GM21528 (cell line): ENCODE measurements at regions not wholly inside any gene's neighbourhood (a gene's known extent, or its start where the extent isn't known, plus 50 kb on each side); places are given as distances from the start of the nearest gene placed in this dataset.

Experiments used
- ATAC-seq: cut with Tn5 transposase; IDR thresholded peaks from one replicate; pipeline ENCODE4 v1.9.1; 2021; ENCODE audit warnings: mild to moderate bottlenecking, moderate library complexity; ENCODE audit not compliant: unreplicated experiment, low FRiP score

DNA sequence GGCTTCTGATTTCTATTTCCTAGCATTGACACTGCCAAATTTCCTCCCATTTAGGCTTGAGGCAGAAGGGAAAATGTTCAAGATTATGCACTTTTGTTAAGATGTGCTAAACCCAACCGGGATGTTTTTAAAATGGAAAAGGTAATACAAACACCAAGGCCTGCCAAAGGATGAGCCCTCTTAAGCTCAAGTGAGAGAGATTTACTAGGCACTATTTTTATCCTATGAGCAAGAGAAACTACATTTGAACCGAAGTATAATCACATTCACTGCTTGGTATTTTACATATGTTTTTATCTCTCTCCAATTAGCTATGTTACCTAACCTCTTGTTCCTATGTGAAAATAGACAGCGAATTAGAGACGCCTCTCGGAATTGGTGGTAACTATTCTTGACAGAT, 295.8 kb downstream of the GABRB3 start:
- no peak for ATAC-seq

DNA sequence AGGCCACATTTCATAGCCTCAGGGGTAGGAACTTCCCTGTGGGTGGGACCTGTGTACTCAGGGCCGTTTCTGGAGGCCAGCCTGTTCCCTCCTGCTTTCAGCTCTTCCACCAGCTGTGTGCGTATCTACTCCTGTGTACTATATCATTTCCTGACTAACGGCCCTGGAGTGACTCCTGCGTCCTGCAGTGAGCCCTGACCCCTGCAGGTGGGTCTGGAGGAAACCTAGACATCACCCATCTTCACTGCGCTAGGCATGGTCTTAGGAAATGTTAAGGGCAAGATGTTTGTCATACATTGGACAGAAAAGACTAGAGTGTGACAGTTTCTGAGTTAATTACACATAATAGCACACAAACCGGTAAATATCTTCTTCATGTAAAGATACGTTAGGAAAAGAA, 297.3 kb downstream of the GABRB3 start:
- no peak for ATAC-seq

DNA sequence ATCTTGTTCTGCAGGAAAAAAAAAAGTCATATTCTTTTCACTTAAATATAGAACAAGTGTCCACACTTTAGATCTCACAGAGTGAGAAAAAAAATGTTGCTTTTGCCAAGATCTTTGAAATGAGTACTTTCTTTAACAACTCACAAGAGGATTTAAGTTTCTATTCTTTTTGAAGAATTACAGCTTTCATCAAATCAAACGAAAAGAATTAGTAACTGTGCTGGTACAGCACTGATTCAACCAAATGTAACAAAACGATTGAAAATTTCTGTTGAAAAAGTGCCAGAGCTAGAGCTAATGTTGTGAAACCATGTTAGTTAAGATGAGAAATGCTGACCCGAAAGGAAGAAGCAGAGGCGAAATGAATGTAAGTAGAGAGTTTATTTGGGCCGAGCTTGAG, 300.2 kb downstream of the GABRB3 start:
- no peak for ATAC-seq

DNA sequence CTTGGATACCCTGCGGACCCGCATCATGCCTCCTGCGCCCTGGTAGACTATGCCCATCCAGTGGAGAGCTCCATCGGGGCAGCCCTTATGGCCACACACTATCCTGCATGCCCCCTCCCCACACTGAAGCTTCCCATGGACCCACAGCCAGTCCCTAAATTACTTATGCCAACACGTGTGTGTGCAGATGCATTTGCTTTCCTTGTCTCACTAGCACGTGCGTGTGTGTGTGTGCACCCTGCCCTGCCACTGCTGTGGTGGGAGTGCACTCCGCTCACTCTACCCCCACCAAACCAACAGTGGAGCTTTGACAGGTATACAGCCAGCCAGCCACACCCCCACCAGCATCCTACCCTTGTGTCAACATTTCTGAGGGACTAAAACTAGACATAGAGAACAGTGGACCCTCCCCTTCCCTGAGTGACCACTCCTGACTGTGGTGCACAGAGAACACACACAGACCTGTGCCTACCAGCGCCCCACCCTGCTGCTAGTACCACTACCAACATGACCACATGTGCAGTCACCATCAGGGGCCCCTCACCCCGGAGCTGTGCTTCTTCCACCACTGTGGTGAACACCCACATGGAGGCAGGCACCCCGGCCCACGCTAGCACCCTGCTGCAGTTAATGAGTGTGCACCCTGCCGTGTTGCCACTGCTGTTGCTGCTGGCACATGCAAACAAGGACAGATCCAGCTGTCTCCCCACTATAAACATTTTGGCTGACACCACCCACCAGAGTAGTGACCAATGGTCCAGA, 310.8 kb downstream of the GABRB3 start:
- ATAC-seq = no peak

DNA sequence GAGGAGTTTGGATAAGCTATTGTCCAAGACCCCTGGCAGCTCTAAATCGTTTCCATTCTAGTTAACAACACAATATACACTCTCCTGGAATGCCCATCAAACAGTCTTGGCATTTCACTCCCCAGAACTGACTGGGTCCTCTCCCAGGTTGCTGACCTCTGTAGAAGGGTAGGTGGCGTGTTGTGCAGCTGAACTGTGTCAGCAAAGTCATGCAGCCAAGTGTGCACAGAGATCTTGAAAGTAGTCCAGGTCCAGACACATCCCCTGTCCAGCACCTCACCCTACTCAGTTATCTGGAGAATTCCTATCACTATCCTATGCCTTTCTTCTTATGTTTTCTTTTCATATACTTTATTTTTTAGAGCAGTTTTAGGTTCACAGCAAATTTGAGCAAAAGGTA, 312.7 kb downstream of the GABRB3 start:
- no peak for ATAC-seq

DNA sequence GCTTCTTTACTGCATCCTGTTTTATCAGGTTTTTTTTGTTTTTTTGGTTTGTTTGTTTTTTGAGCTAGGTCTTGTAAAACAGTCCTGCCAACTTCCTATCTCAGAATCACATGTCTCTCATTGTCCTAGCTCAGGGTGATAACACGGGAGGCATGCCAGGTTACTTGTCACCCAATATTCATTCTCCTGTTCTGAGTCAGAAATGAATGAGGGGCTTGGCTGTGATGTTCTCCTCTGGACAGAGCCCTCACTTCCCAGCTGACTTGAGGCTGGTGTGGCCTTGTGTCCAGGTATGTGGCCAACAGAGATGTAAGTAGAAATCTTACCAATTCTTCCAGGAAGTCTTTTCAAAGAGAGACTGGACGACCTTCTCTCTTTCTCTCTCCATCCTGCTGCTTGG, 317.0 kb downstream of the GABRB3 start:
- no peak for ATAC-seq

DNA sequence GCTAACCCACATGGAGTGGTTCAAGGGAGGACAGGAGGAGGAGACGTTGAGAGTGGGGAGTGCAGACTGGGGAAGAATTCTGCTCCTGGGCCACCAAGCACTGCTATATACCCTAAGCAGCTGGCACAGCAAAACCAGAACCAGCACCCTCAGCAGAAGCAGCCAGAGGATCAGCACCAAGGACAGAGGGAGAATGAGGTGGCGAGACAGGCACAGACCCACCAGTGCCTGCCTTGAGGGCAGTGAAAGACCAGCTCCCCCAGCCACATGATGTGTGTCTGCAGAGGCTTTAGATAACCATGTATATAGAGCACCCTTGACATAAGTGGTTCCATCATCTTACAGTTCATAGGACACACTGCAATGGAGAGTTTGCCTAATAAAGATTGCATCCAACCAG, 319.0 kb downstream of the GABRB3 start:
- no peak for ATAC-seq

DNA sequence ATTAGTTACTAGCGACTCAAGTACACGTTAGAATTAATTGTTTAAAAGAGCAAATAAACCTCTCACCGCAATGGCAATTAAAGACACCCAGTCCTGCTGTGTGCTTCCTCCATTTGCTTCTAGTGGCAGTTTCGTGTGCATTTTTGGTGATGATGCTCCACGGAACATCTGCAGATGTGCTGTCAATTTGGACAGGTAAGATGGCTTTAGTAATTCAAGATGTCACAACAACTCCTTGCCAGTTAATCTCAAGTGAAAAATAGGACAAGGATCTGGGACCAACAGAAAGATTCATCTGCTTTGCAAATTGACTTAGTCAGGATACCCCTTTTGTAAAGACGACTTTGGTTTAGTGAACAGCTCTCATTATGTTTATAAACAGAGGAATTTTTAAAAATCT, 320.9 kb downstream of the GABRB3 start:
- no peak for ATAC-seq

DNA sequence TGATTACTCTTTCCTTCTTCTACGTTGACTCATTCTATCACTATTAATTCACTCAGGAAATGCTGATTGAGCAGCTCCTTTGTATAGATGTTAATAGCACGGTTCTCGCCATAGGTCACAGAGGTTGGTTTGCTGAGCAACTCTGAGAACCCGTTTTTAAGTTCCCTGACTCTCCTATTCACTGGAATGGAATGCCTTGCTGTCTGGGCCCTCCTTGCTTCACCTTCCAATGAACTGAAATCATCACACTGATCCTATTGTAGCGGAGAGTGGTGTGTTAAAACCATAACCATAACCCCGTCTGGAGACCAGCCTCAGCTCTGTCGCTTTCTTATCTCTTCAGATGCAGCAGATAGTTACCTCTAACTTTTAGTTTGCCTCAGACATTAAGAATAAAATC, 323.6 kb downstream of the GABRB3 start:
- ATAC-seq = no peak

DNA sequence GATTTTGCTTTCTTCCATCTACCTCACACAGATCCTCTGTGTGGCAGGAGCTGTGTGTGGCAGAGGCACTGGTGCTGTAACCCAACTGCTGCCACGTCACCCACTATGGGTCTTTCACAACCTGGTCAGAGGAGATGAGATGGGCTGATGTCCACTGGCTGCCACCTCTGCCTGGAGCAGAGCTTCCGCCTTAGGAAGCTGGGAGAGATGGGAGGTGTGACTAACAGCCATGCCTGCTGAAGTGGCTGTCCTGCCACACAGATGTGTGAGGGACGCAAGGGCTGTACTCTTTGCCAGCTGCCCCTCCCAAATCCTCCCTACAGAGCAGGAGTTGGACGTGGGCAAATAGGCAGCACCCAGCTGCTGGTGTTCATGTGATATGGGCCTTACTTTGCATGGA, 329.5 kb downstream of the GABRB3 start:
- no peak for ATAC-seq

DNA sequence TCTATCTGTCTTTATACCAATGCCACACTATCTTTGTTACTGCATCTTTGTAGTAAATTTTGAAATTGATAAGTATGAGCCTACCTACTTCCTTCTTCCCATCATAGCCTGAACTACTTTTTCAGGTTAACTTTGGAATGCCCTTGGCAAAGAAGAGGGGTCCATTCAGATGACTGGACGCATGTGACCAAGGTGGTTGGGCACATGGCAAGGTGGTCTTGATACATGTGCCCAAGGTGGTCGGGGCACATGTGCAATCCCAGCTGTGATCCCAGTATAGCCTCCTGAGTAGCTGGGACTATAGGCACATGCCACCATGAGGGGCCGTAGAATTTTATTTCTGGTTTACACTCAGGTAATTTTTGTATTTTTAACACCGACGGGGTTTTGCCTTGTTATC, 330.2 kb downstream of the GABRB3 start:
- ATAC-seq = no peak

DNA sequence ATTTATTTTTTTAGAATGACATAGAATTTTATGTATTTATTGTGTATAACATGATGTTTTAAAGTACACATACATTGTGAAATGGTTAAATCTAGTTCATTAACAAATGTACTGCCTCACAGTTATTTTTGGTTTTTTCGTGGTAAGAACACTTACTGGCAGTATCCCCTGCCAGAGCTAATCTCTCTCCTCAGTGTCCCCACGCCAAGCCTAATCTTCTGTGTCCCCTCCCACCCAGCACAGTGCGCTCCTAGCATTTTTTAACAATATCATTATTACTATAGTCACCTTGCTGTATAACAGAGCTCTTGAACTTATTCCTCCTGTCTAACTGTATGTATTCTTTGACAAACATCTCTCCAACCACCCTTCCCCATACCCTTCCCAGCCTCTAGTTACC, 333.2 kb downstream of the GABRB3 start:
- no peak for ATAC-seq

DNA sequence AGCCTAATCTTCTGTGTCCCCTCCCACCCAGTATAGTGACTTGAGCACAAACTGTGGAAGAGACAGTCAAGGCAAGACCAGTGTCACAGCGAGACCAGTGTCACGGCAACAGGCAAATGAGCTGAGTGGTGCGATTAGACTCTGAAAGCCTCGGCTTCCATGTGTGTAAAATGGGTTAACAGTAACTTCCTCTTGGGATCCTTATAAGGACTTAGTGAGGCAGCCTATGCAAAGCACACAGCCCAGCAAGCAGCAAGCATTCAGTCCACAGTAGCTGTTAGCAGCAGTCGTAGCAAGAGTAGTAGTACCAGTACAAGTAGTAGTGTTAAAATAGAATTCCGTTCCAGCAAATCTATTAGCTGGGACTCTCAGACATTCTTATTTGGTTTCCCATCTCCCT, 334.1 kb downstream of the GABRB3 start:
- no peak for ATAC-seq

DNA sequence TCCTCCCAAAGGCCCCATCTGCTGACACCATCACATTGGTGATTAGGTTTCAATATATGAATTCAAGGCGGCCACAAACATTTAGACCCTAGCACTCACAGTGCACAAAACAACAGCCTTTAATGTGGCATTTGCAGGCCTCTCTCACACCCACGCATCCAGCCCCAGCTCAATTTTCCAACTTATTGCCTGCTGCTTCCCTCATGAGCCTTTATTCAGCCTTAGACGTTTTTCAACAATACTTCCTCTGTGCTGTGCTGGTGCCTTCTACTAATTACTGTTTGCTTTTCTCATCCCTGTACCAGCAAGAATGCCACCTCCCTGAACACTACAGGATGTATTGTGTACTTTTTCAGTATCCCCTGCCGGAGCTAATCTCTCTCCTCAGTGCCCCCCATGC, 334.6 kb downstream of the GABRB3 start:
- no peak for ATAC-seq

DNA sequence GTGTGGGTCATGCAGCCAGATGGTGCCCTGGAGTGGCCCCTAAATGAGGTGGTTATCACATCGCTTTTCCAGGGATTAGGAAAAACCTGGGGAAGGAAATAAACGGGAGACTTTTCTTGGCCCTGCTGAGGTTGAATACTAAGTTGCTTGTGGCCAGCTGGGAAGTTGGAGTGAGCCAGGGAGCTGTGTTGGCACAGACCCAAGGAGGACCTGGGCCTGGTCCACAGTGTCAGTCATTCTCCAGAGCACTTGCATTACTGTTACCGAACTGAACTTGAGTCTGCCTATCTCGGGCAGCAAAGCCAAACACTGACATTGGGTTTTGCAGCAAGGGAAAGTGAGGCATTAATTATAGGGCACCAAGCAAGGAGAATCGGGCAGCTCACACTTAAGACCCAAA, 339.0 kb downstream of the GABRB3 start:
- ATAC-seq = no peak

DNA sequence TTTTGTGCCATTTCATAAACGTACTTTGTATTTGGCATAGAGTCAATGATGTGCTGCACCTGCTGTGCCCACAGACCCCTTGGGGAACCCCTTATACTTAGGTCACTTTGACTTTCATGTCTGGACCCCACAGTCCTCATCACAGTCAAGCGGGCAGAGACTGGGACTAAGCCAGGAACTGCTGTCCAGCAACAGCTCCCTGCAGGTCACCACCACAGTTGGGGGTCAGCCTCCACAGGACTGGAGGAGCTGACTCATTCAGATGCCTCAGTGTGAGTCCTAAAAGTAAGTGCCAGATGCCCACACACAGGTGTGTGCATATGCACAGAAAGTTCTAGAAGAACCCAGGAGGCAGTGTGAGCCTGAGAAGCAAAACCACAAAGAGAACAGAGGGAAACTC, 339.8 kb downstream of the GABRB3 start:
- ATAC-seq = no peak

DNA sequence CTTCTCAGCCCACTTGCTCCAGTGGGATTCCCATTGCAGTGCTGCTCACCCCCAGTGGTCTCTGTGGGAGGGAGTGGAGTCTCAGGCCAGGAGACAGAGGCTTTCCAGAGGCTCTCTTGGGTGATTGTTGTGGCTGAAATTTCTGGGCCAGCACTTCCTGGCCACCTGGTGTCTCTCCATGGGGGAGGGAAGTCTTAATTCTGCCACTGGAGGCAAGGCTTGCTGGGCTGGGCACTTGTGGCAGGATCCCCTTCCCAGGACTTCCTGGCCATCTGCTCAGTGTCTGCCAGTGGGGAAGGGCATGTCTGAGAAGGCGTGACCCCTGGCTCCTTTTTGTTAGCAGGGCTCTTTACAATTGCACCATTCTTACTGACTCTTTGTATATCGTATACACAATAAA, 351.8 kb downstream of the GABRB3 start:
- no peak for ATAC-seq

DNA sequence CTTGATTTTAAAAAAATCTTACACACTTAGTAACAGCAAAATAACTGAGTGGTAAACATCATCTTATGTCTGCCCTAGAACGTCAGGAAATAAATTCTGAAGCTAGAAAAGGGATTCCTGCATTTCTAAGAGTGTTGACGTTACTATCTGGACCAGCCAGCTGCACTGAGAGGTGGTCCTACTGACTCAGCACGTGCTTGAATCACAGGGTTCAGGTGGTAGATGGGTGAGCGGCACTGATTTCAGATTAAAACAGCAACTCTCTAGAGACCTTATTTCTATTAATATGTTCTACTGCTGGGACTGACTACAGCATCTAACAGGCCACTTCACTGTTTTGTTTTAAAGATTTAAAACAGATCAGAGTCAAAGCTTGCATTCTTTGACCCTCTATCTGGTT, 377.2 kb downstream of the GABRB3 start:
- ATAC-seq = no peak

DNA sequence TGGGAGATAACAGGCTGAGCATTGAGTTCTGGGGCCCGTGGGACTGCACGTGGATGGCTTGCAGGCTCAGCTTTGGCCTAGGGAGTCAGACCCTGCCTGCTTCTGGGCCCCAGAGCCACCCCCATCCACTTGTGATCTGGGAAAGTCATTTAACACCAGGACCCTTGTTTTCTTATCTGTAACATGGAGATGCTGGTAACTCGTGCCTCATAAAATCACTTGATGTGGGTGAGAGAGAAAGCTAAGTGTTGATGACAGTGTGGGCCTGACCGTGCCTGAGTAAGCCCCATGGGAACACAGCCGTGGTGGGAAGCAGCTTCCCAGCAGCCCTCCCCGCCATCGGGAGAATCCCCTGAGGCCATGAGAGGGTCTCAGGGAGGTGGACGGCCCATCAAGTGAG, 378.1 kb downstream of the GABRB3 start:
- no peak for ATAC-seq

DNA sequence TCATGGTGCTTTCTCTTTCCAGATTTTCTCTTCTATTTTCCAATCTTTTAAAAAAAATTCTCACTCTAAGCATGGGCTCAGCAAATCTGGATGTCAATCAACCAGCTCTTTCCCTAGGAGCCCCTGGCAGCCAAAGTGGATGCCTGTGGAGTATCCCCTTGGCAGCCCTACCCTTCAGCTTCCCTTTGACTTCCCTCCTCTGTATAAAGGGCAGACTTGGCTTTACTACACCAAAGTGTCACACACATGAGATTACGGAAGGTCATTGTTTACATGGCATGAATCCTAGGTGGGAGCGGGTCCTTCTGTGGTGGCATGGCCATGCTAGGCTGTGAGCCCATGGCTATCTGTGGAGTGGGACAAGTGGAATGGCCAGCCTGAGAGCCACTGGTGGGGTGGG, 379.9 kb downstream of the GABRB3 start:
- ATAC-seq = no peak

DNA sequence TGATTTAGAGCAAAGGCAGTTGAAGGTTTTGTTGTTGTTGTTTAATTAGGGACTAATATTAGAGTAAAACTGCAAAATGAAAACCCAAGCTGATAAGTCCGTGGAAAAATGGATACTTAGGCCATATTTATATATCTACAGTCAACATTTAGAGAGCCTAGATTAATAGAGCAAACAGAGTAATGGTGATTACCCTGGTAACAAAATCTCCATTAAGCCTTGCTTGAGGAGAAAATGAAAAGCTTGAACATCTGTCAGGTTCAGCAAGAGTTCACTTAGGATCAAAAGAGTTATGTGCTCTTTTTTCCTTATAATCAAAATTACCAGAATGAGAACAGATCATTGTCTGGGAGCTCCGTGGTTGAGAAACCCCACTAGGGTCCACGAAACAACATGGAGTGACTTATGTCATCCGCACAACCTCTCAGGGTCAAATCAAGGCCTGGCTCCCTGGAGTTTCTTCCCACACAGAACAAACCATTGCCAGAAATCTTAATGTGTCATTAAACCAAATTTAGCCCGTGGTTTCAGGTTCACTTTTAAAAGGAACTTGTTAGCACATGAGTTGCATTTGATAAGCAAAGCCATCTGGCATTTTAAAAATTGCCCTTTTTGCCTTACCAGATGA, 381.2 kb downstream of the GABRB3 start:
- no peak for ATAC-seq

DNA sequence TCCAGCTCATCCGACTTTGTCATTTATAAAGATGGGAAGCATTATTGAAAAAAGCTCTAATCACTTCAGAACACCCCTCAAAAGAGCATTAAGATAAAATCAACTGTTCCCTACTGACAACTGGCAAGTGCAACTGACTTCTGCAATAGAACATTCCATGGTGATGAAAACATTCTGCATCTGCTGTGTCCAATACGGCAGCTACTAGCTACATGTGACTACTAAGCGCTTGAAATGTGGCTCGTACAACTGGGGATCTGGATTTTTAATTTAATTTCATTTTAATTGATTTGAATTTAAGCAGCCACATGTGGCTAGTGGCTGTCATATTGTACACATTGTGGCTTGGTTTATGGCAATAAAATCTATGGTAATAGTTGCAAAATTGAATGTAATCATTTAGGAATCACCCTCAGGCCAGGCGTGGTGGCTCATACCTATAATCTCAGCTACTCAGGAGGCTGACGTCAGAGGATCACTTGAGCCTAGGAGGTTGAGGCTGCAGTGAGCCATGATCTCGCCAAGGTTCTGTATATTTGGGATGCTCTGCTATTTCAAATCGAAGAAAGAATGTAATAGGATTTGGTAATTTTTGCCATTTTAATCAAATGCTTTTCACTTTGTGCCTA, 390.3 kb downstream of the GABRB3 start:
- ATAC-seq = no peak
